Loucy (cell line): ENCODE measurements at regions not wholly inside any gene's neighbourhood (a gene's known extent, or its start where the extent isn't known, plus 50 kb on each side); places are given as distances from the start of the nearest gene placed in this dataset.

ENCODE experiments used
- H2AFZ ChIP-seq: fragments of 200-600 bp; sonication (generic); 2 replicates; pipeline ENCODE4 v1.6.0; 2016; ENCODE audit warnings: antibody characterized with exemption, mild to moderate bottlenecking, low read length, moderate library complexity
- H3F3A ChIP-seq: fragments of 200-600 bp; 2 replicates; pipeline ENCODE4 v1.6.0; 2016; ENCODE audit warnings: antibody characterized with exemption, low read depth, mild to moderate bottlenecking
- H3K27me3 ChIP-seq: fragments of 200-600 bp; sonication (generic); 2 replicates; pipeline ENCODE4 v1.6.1; 2014; ENCODE audit warnings: low read length, mild to moderate bottlenecking; ENCODE audit not compliant: insufficient read depth, poor library complexity, severe bottlenecking
- H3K36me3 ChIP-seq: fragments of 200-600 bp; sonication (generic); 2 replicates; pipeline ENCODE4 v1.6.1; 2016; ENCODE audit warnings: low read length; ENCODE audit not compliant: insufficient read depth
- H3K4me1 ChIP-seq: fragments of 200-600 bp; sonication (generic); 2 replicates; pipeline ENCODE4 v1.5.1; 2014; ENCODE audit warnings: low read length, mild to moderate bottlenecking; ENCODE audit not compliant: insufficient read depth, poor library complexity, severe bottlenecking
- H3K4me2 ChIP-seq: fragments of 200-600 bp; sonication (generic); 2 replicates; pipeline ENCODE4 v1.6.0; 2014; ENCODE audit warnings: antibody characterized with exemption, low read length, low read depth, mild to moderate bottlenecking; ENCODE audit not compliant: poor library complexity, severe bottlenecking
- H3K4me3 ChIP-seq: fragments of 200-600 bp; sonication (generic); 2 replicates; pipeline ENCODE4 v1.5.1; 2014; ENCODE audit warnings: low read length, mild to moderate bottlenecking, mixed read lengths; ENCODE audit not compliant: poor library complexity, severe bottlenecking
- H3K79me2 ChIP-seq: fragments of 200-600 bp; sonication (generic); 2 replicates; pipeline ENCODE4 v1.6.1; 2014; ENCODE audit warnings: low read length; ENCODE audit not compliant: insufficient read depth
- H3K9ac ChIP-seq: fragments of 200-600 bp; sonication (generic); 2 replicates; pipeline ENCODE4 v1.6.0; 2014; ENCODE audit warnings: mild to moderate bottlenecking, low read depth, low read length, moderate library complexity; ENCODE audit not compliant: poor library complexity, severe bottlenecking
- H3K9me2 ChIP-seq: fragments of 200-600 bp; sonication (generic); replicated peaks from 2 replicates; pipeline ENCODE4 v1.6.1; 2016; ENCODE audit warnings: low read depth, low read length, mixed read lengths
- H3K9me3 ChIP-seq: fragments of 200-600 bp; sonication (generic); 2 replicates; pipeline ENCODE4 v1.6.1; 2014; ENCODE audit warnings: mild to moderate bottlenecking, antibody characterized with exemption, low read length, low read depth; ENCODE audit not compliant: insufficient read depth
- H4K20me1 ChIP-seq: fragments of 200-600 bp; sonication (generic); 2 replicates; pipeline ENCODE4 v1.6.0; 2014; ENCODE audit warnings: antibody characterized with exemption, low read length, mild to moderate bottlenecking; ENCODE audit not compliant: insufficient read depth, poor library complexity, severe bottlenecking
- CTCF ChIP-seq: fragments of 200-600 bp; sonication (generic); conservative IDR thresholded peaks from 2 replicates; pipeline ENCODE4 v1.5.1; 2014; ENCODE audit warnings: mild to moderate bottlenecking, antibody characterized with exemption, low read length
- EZH2phosphoT487 ChIP-seq: fragments of 200-600 bp; IDR thresholded peaks from 2 replicates; pipeline ENCODE4 v1.6.1; 2018; ENCODE audit warnings: antibody characterized with exemption, mild to moderate bottlenecking, moderate library complexity, borderline replicate concordance

- Histone ChIP-seq H4K20me1 (no peaks in the 10 kb centered on the region), H3K27me3 (no peaks in the 10 kb centered on the region), H3K36me3 (no peaks in the 10 kb centered on the region), H3K4me2 (no peak overlapping the region), H3F3A (no peaks in the 10 kb centered on the region), H3K9ac (no peak overlapping the region), H2AFZ (no peak overlapping the region), H3K9me3 (no peaks in the 10 kb centered on the region), H3K79me2 (no peaks in the 10 kb centered on the region), H3K4me3 (no peak overlapping the region), H3K4me1 (no peaks in the 10 kb centered on the region), H3K9me2 (no peaks in the 10 kb centered on the region)
- no peak for TF ChIP-seq EZH2phosphoT487
- TF ChIP-seq CTCF: no peak
These were observed 465.4 kb upstream of the CDH9 start for GRCh38 chr5:27503813-27504212.

GRCh38 chr5:27502236-27502635 is 463.9 kb upstream of the CDH9 start:
- Histone ChIP-seq H3K36me3 (no peaks in the 10 kb centered on the region), H3K79me2 (no peaks in the 10 kb centered on the region), H3K27me3 (no peaks in the 10 kb centered on the region), H3K9me3 (no peaks in the 10 kb centered on the region), H3K4me1 (no peaks in the 10 kb centered on the region), H3K4me2 (no peak overlapping the region), H2AFZ (no peak overlapping the region), H3K9ac (no peak overlapping the region), H4K20me1 (no peaks in the 10 kb centered on the region), H3K4me3 (no peak overlapping the region), H3K9me2 (no peaks in the 10 kb centered on the region), H3F3A (no peaks in the 10 kb centered on the region)
- TF ChIP-seq EZH2phosphoT487 (no peak), CTCF (no peak)

- Histone ChIP-seq H3K36me3 (no peaks in the 10 kb centered on the region), H3K9ac (no peak overlapping the region), H3K4me3 (no peak overlapping the region), H3F3A (no peaks in the 10 kb centered on the region), H2AFZ (no peak overlapping the region), H3K9me2 (no peaks in the 10 kb centered on the region), H3K4me1 (no peaks in the 10 kb centered on the region), H3K9me3 (no peaks in the 10 kb centered on the region), H3K4me2 (no peak overlapping the region), H3K27me3 (no peaks in the 10 kb centered on the region), H4K20me1 (no peaks in the 10 kb centered on the region), H3K79me2 (no peaks in the 10 kb centered on the region)
- TF ChIP-seq CTCF (no peak), EZH2phosphoT487 (no peak)
These were observed 459.1 kb upstream of the CDH9 start for GRCh38 chr5:27497491-27497890.
